Amniotic epithelial cell (primary cell): ENCODE measurements at regions not wholly inside any gene's neighbourhood (a gene's known extent, or its start where the extent isn't known, plus 50 kb on each side); places are given as distances from the start of the nearest gene placed in this dataset.
"Not testable (repeated sequence)": the region's sequence is repeated elsewhere in the genome, so short reads cannot be mapped to it uniquely, and the experiment has no call there.

ENCODE experiments used
- DNase-seq: peaks from one replicate; pipeline ENCODE4 v3.0.0-alpha.2; 2010; ENCODE audit warnings: low read depth

DNA sequence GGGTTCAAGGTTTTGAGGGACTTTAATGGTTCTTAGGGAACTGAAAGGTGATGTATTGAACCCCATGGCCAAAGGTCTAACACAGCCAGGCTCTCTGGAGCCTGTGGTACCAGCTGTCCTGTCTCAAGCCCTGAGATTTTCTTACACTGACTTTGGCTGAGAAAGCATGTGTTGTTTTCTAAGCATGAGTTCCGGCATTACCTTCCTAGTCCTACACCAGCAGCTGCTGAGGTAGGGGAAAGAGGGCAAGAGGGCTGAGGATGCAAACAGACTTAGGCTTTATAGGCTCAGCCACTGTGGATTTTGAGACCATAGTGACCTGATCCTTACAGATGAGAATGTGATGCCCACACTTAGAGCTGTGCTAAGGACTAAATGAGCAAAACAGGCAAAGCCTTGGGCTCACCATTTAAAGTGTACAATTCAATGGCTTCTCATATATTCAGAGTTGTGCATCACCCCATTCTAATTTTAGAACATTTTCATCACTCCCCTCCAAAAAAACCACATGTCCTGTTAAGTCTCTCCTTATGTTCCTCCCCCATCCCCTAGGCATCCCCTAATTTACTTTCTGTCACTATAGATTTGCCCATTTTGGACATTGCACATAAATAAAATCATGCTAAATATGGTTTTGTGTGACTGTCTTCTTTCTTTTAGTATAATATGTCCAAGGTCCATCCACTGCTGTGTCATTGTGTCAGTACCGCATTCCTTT is 99.7 kb upstream of the OTOS start:
- no peak for DNase-seq

DNA sequence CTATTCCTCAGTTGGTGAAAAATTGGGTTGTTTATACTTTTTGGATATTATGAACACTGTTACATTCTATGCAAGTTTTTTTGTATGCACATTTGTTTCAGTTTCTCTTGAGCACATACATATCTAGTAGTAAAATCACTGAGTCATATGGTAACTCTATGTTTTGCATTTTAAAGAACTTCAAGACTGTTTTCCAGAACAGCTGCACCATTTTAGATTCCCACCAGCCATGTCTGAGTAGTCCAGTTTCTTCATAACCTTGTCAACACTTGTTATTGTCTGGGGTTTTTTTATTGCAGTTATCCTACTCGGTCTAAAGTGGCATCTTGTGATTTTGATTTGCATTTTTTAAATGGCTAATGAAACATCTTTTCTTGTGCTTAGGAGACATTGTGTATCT is 100.3 kb upstream of the OTOS start:
- DNase-seq: no peak

GRCh38 chr2:240241572-240241971 is 101.1 kb upstream of the OTOS start:
- no peak for DNase-seq

DNA sequence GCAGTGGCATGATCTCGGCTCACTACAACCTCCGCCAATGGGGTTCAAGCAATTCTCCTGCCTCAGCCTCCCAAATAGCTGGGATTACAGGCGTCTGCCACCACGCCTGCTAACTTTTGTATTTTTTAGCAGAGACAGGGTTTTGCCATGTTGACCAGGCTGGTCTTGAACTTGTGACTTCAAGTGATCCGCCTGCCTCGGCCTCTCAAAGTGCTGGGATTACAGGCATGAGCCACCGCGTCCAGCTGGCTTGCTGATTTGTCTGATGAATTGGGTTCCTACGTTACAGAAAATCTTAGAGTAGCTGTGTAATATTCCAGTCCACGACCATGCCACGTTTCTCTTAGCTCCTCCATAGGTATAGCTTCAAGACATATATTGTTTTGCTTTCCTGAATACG is 102.6 kb upstream of the OTOS start:
- DNase-seq: not testable (repeated sequence)

- no peak for DNase-seq
Measured at GRCh38 chr2:240244543-240244942, 104.1 kb upstream of the OTOS start.

DNA sequence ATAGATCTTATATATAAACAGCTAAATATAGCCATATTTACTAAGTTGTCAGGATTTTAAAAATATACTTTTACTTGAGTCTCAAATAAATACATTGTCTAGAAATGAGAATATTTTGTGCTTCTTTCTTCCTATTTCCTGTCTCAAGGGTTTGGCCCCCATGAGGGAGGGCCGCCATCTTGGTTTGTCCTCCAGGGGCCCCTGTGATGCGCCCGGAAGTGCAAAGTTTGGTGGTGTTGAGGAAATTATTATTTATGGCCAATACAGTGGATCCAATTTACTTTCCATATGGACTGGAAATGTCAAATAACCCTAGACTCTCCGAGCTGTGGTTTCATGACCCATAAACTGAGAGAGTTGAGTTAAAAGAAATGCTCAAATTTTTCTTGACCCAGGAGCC is 104.7 kb upstream of the OTOS start:
- no peak for DNase-seq

DNA sequence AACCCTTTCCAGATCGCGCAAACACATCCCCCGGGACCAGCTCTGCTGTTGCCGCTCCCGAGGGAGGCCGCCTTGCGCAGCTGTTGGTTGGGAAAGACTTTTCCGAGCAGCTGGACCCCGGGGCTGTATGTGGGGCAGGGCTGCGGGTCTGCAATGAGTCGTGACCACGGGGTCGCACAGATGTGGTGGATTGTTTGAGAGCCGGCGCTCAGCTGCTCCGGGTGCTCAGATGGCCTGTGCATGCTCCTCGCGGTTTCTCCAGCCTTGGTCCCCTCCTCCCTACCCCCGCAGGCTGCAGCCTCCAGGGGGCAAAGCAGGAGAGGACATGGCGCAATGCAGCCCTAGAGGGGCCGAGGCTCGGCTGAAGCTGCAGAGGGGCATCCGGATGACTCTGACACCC is 105.2 kb upstream of the OTOS start:
- no peak for DNase-seq

DNA sequence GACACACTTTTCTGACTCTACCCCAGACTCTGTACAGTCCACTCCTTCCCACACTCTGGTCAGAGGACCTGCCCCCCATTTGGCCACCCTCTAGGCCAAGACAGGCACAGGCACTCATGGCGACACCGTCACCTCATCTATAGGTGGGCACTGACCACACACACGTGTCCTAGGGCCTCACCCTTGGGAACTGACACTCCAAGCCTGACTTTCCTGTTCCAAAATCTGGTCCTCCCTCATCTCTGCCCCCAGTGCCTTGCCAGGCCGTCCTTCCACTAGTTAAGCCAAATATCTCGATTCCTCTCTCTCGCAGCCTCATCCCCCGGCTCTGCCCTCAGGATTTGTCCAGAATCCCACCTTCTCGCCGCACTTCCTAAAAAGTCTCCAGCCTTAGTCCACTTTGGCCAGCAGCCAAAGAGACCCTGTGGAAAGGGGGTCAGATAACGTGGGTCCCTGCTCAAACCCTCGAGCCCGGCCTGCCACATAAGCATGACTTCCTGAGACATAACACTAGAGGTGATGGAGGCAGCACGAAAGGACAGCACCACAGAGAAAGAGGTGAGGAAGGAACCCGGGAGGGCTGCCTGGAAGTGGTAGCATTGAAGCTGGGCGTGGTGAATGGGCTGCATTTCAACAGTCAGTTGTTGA is 105.8 kb upstream of the OTOS start:
- no peak for DNase-seq

GRCh38 chr2:240247241-240247867 is 106.9 kb upstream of the OTOS start:
- no peak for DNase-seq

DNA sequence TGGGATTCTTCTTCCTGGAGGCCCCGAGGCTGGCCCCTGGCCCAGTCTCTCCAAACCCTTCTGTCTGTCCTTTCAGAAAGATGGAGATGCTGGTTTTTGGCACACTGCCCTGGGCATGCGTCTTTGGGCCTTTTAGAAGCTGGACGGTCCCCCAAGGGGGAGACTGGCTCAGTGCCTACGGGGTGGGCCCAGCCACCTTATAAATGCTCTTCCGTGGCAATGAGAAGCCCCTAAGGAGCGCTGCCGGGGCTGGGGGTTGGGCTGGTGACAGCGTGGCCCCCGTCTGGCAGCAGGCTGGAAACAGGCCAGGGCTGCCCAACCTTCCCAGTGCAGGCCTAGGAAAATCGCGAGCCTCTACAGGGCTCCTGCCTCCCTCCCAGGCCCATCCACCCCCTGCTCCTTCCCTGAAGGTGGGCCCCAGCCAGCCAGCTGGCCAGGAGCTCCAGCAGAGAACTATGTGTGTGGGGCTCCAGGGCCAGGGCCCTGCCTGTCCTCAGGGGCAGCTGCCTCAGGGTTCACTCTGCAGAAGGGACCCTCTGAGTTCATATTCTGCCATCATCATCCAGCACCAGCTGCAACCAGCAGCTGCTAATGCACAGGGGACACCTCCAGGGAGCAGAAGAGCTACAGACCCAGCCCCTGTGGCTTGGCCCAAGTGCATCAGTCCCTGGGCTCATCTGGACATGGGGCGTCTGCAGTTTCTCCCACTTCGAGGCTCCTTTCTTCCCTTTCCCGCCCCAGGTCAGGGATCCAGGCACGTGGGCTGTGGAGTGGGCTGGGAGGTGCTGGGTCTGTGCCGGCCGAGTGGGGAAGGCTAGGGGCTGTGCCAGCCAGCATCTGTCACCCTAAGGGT is 107.6 kb upstream of the OTOS start:
- DNase-seq: no peak

DNA sequence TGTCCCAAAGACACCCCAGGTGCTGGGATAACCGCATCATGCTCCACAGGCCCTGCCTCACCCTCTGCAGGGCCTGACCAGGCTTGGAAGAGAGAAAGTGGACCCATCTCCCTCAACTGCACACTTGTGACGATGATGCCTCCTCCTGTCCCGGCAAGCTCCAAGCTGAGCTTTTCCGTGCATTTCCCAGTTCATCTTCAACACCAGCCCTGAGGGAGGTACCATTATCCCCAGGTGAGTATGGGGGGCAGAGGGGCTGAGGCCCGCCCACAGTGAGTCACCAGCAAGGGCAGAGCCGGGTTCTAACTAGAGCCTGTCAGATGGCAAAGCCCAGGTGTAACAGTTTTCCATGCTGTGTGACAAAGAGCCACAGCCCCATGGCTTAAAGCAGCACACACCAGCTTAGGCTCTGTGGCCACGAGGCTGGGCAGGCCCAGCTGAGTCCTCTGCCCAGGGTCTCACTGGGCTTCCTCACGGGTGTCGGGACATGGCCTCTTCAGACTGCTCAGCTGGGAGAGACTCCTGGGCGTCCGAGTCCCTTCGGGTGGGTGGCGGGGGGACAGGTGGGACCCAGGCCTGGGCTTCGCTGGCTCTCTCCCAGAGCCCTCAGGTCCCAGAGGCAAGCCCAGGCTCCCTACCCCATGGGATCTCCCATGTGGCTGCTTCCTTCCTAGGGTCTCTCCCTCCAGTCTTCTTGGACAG is 108.4 kb upstream of the OTOS start:
- no peak for DNase-seq

- DNase-seq: no peak
Measured at GRCh38 chr2:240249423-240250149, 109.1 kb upstream of the OTOS start.

DNA sequence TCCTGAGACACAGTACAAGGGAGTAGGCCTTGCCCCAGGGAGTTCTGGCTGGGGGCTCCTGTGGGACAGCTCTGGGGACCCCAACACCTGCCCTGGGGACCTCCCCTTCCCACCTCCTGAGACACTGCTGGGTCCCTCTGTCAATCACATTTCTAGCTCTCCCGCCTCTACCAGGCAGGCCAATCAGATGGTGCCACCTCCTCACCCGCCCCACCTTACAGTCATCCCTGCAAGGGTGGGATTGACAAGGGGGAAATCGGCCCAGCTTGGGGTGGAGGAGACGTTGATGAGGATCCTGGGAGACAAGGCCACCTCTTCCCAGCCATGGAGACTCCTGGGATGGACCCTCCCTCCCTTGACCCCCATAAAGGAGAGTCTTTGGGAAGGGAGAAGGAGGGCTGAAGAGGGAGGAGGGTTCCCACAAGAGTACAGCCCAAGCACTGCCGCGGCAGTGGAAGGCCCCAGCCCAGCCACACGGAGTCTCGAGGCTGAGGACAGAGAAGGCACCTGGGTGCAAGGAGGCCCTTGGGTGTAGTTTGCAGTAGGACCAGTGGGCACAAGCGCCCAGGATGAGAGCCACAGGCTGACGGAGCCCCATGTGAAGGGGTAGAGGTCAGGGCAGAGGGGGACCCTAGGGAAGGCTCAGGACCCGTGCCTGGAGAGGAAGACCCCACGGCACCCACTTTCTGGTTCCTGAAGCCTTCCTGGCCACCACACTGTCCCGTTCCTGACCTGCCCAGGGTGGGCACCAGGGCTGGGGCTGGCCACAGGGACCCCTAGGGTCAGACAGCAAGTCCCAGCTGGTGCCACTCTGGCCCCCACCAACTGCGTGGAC is 109.9 kb upstream of the OTOS start:
- DNase-seq: no peak

DNA sequence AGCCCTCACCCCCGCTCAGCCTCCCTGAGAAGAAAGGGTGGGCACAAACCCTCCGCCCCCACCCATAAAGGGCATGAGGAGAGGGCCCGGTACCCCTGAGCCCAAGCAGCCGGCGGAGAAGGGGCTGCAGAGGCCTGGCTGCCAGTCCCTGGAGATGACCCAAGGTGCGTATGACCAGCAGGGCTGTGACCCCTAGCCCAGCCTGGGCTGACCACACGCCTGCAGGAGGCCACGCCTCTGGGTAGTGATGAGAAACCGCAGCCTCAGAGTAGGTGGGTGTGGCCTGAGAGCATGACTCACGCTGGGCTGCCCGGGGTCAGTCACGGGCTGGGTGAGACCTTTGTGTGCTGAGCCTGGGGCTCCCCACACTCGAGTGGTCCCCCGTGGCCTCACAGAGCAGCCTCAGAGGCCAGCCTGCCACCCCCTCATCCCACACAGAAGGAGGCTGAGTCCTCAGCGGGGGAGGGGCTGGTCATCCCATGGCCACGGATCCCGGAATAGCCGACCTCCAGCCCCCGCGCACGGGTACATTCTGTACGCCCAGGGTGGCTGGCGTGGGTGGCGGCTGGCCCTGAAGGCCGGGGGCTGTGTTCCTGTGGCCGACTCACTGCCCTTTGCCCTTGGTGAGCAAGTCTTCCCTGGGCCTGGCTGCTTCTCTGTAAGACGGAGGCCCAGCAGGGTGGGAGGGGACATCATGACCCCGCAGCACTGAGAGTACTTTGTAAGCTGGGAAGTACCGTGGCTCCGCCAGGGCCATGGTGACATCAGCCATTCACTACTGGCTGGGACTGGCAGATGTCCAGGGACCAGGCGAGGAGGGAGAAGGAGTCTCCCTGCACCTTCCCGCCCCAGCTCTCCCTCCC is 110.8 kb upstream of the OTOS start:
- DNase-seq: peak; percentile 95

GRCh38 chr2:240251848-240252190 is 111.4 kb upstream of the OTOS start:
- no peak for DNase-seq

DNA sequence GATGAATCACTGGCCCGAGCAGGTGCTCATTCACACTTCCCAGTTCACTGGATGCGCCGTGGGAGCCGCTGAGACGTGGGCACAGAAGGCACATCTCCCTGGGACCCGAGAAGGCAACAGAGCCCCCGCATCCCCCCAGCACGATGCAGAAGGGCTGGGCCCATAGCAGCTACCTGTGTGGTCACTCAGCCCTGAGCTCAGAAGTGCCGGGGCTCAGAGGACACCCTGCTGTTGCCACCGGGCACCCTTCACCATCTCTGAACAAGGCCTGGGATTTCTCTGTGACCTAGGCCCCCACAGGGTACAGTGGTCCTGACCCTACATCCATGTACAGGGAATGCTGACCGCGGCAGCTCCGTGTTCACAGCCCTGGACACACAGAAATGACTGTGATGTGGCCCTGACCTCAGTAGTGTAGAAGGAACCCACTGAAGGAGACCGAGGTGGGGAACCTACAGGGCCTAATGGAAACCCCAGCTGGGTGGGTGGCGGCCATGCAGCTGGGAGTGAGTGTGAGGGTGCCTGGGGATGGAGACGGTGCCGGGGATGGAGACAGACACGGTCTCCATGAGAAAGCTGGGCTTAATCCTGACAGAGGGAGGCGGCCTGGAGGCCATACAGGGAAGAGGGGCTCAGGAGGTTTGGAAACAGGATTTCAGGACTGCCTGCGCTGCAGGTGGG is 111.9 kb upstream of the OTOS start:
- no peak for DNase-seq

- no peak for DNase-seq
Measured at GRCh38 chr2:240252872-240253511, 112.5 kb upstream of the OTOS start.

- DNase-seq: no peak
Measured at GRCh38 chr2:240253583-240254145, 113.2 kb upstream of the OTOS start.
